ENCODE measurements at regions not wholly inside any gene's neighbourhood (a gene's known extent, or its start where the extent isn't known, plus 50 kb on each side); places are given as distances from the start of the nearest gene placed in this dataset.

GRCh38 chr15:97456521-97457202 lies 503.8 kb upstream of the ARRDC4 start:
- Histone ChIP-seq H3K27me3 (no peaks in the 10 kb centered on the region), H3K9me3 (no peaks in the 10 kb centered on the region), H3K27ac (no peak overlapping the region), H3K4me3 (no peak overlapping the region), H3K36me3 (no peaks in the 10 kb centered on the region), H3K4me1 (peaks cover 0 to 24% (median 9%) of the 10 kb centered on the region in 4 donors)
- no peak for DNase-seq
- TF ChIP-seq, protein P1, sequence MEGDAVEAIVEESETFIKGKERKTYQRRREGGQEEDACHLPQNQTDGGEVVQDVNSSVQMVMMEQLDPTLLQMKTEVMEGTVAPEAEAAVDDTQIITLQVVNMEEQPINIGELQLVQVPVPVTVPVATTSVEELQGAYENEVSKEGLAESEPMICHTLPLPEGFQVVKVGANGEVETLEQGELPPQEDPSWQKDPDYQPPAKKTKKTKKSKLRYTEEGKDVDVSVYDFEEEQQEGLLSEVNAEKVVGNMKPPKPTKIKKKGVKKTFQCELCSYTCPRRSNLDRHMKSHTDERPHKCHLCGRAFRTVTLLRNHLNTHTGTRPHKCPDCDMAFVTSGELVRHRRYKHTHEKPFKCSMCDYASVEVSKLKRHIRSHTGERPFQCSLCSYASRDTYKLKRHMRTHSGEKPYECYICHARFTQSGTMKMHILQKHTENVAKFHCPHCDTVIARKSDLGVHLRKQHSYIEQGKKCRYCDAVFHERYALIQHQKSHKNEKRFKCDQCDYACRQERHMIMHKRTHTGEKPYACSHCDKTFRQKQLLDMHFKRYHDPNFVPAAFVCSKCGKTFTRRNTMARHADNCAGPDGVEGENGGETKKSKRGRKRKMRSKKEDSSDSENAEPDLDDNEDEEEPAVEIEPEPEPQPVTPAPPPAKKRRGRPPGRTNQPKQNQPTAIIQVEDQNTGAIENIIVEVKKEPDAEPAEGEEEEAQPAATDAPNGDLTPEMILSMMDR (IDR thresholded peaks at IDR 0.05), result no peak
- intact Hi-C loops (cut with DNase I; ENCODE audit: low total_unique reads), result no loop called here

DNA sequence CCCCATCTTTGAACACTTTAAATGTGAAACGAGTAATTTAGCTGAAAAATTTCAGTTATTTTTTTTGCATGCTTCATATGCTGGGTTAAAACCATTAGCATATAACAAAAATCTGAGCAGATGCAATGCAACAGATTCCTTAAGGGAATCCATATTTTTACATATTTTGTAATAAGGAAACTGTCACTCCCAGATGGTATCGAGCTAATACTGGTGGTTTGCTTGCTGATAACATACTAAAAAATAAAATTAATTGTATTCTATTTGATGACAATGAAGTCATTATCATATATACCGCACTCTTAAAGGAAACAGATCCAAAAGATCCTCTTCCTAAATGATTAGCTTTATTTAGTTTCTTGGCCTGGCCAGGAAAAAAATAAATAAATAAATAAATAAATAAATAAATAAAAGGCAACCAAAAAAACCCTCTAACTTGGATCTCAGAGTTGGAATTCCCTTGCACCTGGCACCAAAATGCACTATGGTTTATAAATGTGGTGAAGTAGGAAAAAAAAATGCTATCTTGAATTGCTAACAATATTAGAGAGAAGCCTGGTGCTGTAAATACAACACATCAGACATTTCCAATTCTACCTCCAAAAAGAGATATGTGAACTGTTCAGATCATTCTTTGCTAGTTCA lies 503.2 kb upstream of the ARRDC4 start:
- H3K27me3 ChIP-seq, result no peaks in the 10 kb centered on the region
- DNase-seq, result no peak
- TF ChIP-seq, protein P1 (IDR thresholded peaks at IDR 0.05), result no peak
- H3K9me3 ChIP-seq, result no peaks in the 10 kb centered on the region
- H3K4me1 ChIP-seq, result peaks cover 0 to 30% (median 9%) of the 10 kb centered on the region in 4 donors
- intact Hi-C loops (cut with DNase I; ENCODE audit: low total_unique reads), result no loop called here
- H3K36me3 ChIP-seq, result no peaks in the 10 kb centered on the region
- H3K4me3 ChIP-seq, result no peak overlapping the region
- no peak overlapping the region for H3K27ac ChIP-seq

- TF ChIP-seq, protein P1 (IDR thresholded peaks at IDR 0.05), result no peak
- DNase-seq, result no peak
- intact Hi-C loops (cut with DNase I; ENCODE audit: low total_unique reads), result no loop called here
- Histone ChIP-seq H3K27ac (peak overlapping the region in 1 of 2 donors; percentile 47), H3K36me3 (no peaks in the 10 kb centered on the region), H3K27me3 (no peaks in the 10 kb centered on the region), H3K4me3 (no peak overlapping the region), H3K4me1 (peaks cover 0 to 31% (median 9%) of the 10 kb centered on the region in 4 donors), H3K9me3 (no peaks in the 10 kb centered on the region)
These were observed 500.7 kb upstream of the ARRDC4 start for GRCh38 chr15:97459771-97460170.

DNA sequence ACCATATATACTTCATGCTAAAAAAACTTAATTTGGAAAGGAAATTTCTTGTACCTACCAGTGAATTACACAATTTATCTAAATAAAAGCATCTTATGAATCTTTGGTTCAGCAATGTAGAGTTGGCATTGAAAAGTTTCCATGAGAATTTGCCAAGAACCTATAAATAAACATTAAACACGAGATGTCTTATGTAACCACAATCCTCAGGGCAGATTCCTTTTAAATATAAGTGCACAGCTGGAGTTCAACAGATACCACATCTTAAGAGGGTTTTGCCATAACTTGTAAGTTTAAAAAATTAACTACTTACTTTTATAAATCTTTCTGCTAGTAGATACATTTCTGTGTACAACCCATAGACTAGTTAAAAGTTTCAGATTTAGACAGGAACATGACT lies 499.3 kb upstream of the ARRDC4 start:
- Histone ChIP-seq H3K27me3 (no peaks in the 10 kb centered on the region), H3K27ac (peak overlapping the region in 1 of 2 donors; percentile 47), H3K9me3 (no peaks in the 10 kb centered on the region), H3K4me3 (no peak overlapping the region), H3K4me1 (peaks cover 0 to 31% (median 9%) of the 10 kb centered on the region in 4 donors), H3K36me3 (no peaks in the 10 kb centered on the region)
- DNase-seq, result no peak
- TF ChIP-seq, protein P1 (IDR thresholded peaks at IDR 0.05), result no peak
- intact Hi-C loops (cut with DNase I; ENCODE audit: low total_unique reads), result no loop called here

- no peaks in the 10 kb centered on the region for H3K27me3 ChIP-seq
- intact Hi-C loops (cut with DNase I; ENCODE audit: low total_unique reads), result no loop called here
- H3K36me3 ChIP-seq, result no peaks in the 10 kb centered on the region
- H3K27ac ChIP-seq, result no peak overlapping the region
- DNase-seq, result no peak
- no peak overlapping the region for H3K4me3 ChIP-seq
- peaks cover 0 to 31% (median 9%) of the 10 kb centered on the region in 4 donors for H3K4me1 ChIP-seq
- no peaks in the 10 kb centered on the region for H3K9me3 ChIP-seq
- TF ChIP-seq, protein P1 (IDR thresholded peaks at IDR 0.05), result no peak
These were observed 496.8 kb upstream of the ARRDC4 start for GRCh38 chr15:97463696-97464095.

Data from tibial artery (tissue), 4 donors.